Nephron progenitor cell (in vitro differentiated cells): ENCODE measurements at regions not wholly inside any gene's neighbourhood (a gene's known extent, or its start where the extent isn't known, plus 50 kb on each side); places are given as distances from the start of the nearest gene placed in this dataset.

ENCODE experiments used
- DNase-seq: peaks from one replicate; pipeline ENCODE4 v3.0.0; 2021
- H3K27ac Mint-ChIP-seq: 2 replicates; pipeline ENCODE4 v1.8.0; 2021; ENCODE audit warnings: mild to moderate bottlenecking, moderate library complexity, mixed read lengths
- H3K27me3 Mint-ChIP-seq: 2 replicates; pipeline ENCODE4 v1.8.0; 2021; ENCODE audit warnings: mild to moderate bottlenecking, low read depth, mixed read lengths; ENCODE audit not compliant: poor library complexity
- H3K36me3 Mint-ChIP-seq: 2 replicates; pipeline ENCODE4 v1.8.0; 2021; ENCODE audit warnings: low read depth, mixed read lengths
- H3K4me1 Mint-ChIP-seq: 2 replicates; pipeline ENCODE4 v1.8.0; 2021; ENCODE audit warnings: mixed read lengths
- H3K4me3 Mint-ChIP-seq: 2 replicates; pipeline ENCODE4 v1.8.0; 2021; ENCODE audit warnings: mild to moderate bottlenecking, moderate library complexity, mixed read lengths
- H3K9me3 Mint-ChIP-seq: 2 replicates; pipeline ENCODE4 v1.8.0; 2021; ENCODE audit warnings: mild to moderate bottlenecking, moderate library complexity, mixed read lengths
- CTCF ChIP-seq: fragments of 200-600 bp; sonication (generic); IDR thresholded peaks from 2 replicates; pipeline ENCODE4 v1.5.0; 2021; ENCODE audit warnings: antibody characterized with exemption

- no peak overlapping the region for H3K27ac Mint-ChIP-seq
- H3K9me3 Mint-ChIP-seq: no peaks in the 10 kb centered on the region
- no peak for DNase-seq
- no peaks in the 10 kb centered on the region for H3K4me1 Mint-ChIP-seq
- H3K27me3 Mint-ChIP-seq: peaks cover 22% of the 10 kb centered on the region
- H3K4me3 Mint-ChIP-seq: no peak overlapping the region
- TF ChIP-seq CTCF: no peak
- H3K36me3 Mint-ChIP-seq: no peaks in the 10 kb centered on the region
Measured at GRCh38 chr1:62917314-62917713, 133.4 kb downstream of the ATG4C start.

GRCh38 chr1:62917805-62918204, 133.9 kb downstream of the ATG4C start:
- Mint-ChIP-seq H3K4me3 (no peak overlapping the region), H3K36me3 (no peaks in the 10 kb centered on the region), H3K27me3 (peaks cover 22% of the 10 kb centered on the region), H3K4me1 (no peaks in the 10 kb centered on the region), H3K27ac (no peak overlapping the region), H3K9me3 (peaks cover under 1% of the 10 kb centered on the region)
- DNase-seq: no peak
- TF ChIP-seq CTCF: no peak

- DNase-seq: no peak
- TF ChIP-seq CTCF: no peak
- H3K27me3 Mint-ChIP-seq: peaks cover 22% of the 10 kb centered on the region
- no peaks in the 10 kb centered on the region for H3K4me1 Mint-ChIP-seq
- H3K36me3 Mint-ChIP-seq: no peaks in the 10 kb centered on the region
- H3K27ac Mint-ChIP-seq: no peak overlapping the region
- peaks cover 6% of the 10 kb centered on the region for H3K9me3 Mint-ChIP-seq
- no peak overlapping the region for H3K4me3 Mint-ChIP-seq
Measured at GRCh38 chr1:62918700-62919099, 134.8 kb downstream of the ATG4C start.

- H3K4me1 Mint-ChIP-seq: no peaks in the 10 kb centered on the region
- no peak for DNase-seq
- TF ChIP-seq CTCF: no peak
- no peak overlapping the region for H3K27ac Mint-ChIP-seq
- peaks cover 6% of the 10 kb centered on the region for H3K9me3 Mint-ChIP-seq
- peaks cover 10% of the 10 kb centered on the region for H3K27me3 Mint-ChIP-seq
- H3K36me3 Mint-ChIP-seq: no peaks in the 10 kb centered on the region
- no peak overlapping the region for H3K4me3 Mint-ChIP-seq
Measured at GRCh38 chr1:62922006-62922405, 138.1 kb downstream of the ATG4C start.

- Mint-ChIP-seq H3K27me3 (peaks cover 6% of the 10 kb centered on the region), H3K36me3 (no peaks in the 10 kb centered on the region), H3K4me3 (no peak overlapping the region), H3K4me1 (peaks cover 3% of the 10 kb centered on the region), H3K27ac (no peak overlapping the region), H3K9me3 (peaks cover 6% of the 10 kb centered on the region)
- no peak for DNase-seq
- no peak for TF ChIP-seq CTCF
Measured at GRCh38 chr1:62924983-62925790, 141.3 kb downstream of the ATG4C start.

GRCh38 chr1:62926681-62927252, 142.8 kb downstream of the ATG4C start:
- no peaks in the 10 kb centered on the region for H3K36me3 Mint-ChIP-seq
- peaks cover 6% of the 10 kb centered on the region for H3K9me3 Mint-ChIP-seq
- DNase-seq: no peak
- no peak overlapping the region for H3K4me3 Mint-ChIP-seq
- peaks cover 6% of the 10 kb centered on the region for H3K27me3 Mint-ChIP-seq
- no peak overlapping the region for H3K27ac Mint-ChIP-seq
- TF ChIP-seq CTCF: no peak
- peaks cover 10% of the 10 kb centered on the region for H3K4me1 Mint-ChIP-seq
